ENCODE measurements at regions not wholly inside any gene's neighbourhood (a gene's known extent, or its start where the extent isn't known, plus 50 kb on each side); places are given as distances from the start of the nearest gene placed in this dataset.

DNA sequence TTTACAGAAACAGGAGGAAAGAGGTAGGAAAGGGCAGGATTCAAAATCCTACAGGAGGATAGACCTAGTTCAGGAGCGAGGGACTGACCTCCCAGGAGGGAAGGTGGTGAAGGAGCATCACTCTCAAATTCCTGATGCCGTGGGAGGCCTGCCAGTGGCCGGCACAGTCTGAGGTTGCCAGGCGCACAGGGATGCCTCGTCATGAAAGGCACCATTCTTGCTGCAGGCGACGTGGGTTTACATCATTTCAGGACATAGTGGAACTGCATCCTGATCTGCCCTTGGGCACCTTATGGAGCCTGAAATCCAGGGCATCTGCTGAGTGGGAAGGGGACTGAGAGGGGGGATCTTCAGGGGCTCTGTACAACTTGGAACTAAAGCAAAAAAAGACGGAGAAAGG lies 163.2 kb upstream of the S1PR3 start:
- POLR2A ChIA-PET = no interaction called here
- H3K9me3 ChIP-seq = no peaks in the 10 kb centered on the region
- peaks cover 72 to 84% of the 10 kb centered on the region in 2 donors for H3K27me3 Mint-ChIP-seq
- no peaks in the 10 kb centered on the region for H3K36me3 ChIP-seq (ENCODE audit: control insufficient read depth in 2 of 2, extremely low read depth in 1 of 2, insufficient read depth in 1 of 2, low read length in 1 of 2)
- peaks cover 0 to 8% (median 0%) of the 10 kb centered on the region in 3 donors for H3K4me1 Mint-ChIP-seq
- H3K4me3 ChIP-seq (ENCODE audit: control insufficient read depth in 1 of 2, extremely low read depth in 1 of 2, low read length in 1 of 2) = no peak overlapping the region
- no peak for ATAC-seq (replicated peaks in 1 of 4)
- CTCF ChIA-PET = no interaction called here
- no peaks in the 10 kb centered on the region for H3K4me1 ChIP-seq (ENCODE audit: control insufficient read depth in 1 of 2, extremely low read depth in 1 of 2, insufficient read depth in 2 of 2, low read length in 2 of 2)
- WGBS (ENCODE audit: insufficient coverage) = 70% methylated on average over 8 of the region's 8 CpGs
- H3K27me3 ChIP-seq (replicated peaks in 1 of 2; ENCODE audit: control insufficient read depth in 2 of 2, extremely low read depth in 1 of 2, insufficient read depth in 2 of 2, low read length in 1 of 2) = peaks cover 10 to 61% of the 10 kb centered on the region in 2 experiments
- no peak overlapping the region for H3K4me3 Mint-ChIP-seq
- DNase-seq = no peak
- H3K9me3 Mint-ChIP-seq = peaks cover 0 to 5% (median 0%) of the 10 kb centered on the region in 3 donors
- H3K27ac ChIP-seq (ENCODE audit: low read length) = no peak overlapping the region
- no peak overlapping the region for H3K27ac Mint-ChIP-seq
- no peaks in the 10 kb centered on the region for H3K36me3 Mint-ChIP-seq

DNA sequence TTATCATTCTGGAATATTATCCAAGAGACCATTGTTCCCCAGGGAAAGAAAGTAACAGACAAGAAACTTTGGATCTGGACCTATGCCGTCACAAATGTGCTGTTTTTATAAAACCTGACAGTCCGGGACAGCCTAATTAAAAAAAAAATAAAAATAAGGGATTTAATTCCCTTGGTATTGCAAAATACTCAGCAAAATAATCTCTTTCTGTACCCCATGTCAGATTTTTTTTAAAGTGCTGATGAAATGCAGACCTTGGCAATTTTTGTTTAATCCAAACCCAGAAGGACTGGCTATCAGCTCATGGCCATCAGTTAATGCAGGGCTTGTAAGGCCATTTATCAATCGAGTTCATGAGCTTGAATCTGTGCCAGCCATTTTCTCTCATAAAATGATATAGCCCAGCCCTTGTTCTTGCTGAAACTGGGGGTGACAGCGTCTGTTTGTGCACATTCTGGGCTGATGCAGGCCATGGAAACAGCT lies 162.7 kb upstream of the S1PR3 start:
- DNase-seq (no peak), ATAC-seq (replicated peaks in 1 of 4) (no peak)
- CTCF ChIA-PET = no interaction called here
- H3K27ac Mint-ChIP-seq = no peak overlapping the region
- peaks cover 0 to 5% (median 0%) of the 10 kb centered on the region in 3 donors for H3K9me3 Mint-ChIP-seq
- 100% methylated on average over 1 of the region's 4 CpGs for WGBS (ENCODE audit: insufficient coverage)
- POLR2A ChIA-PET = no interaction called here
- Histone ChIP-seq H3K27ac (ENCODE audit: low read length) (no peak overlapping the region), H3K4me1 (ENCODE audit: control insufficient read depth in 1 of 2, extremely low read depth in 1 of 2, insufficient read depth in 2 of 2, low read length in 2 of 2) (no peaks in the 10 kb centered on the region), H3K9me3 (no peaks in the 10 kb centered on the region), H3K4me3 (ENCODE audit: control insufficient read depth in 1 of 2, extremely low read depth in 1 of 2, low read length in 1 of 2) (no peak overlapping the region), H3K36me3 (ENCODE audit: control insufficient read depth in 2 of 2, extremely low read depth in 1 of 2, insufficient read depth in 1 of 2, low read length in 1 of 2) (no peaks in the 10 kb centered on the region), H3K27me3 (replicated peaks in 1 of 2; ENCODE audit: control insufficient read depth in 2 of 2, extremely low read depth in 1 of 2, insufficient read depth in 2 of 2, low read length in 1 of 2) (peaks cover 10 to 64% of the 10 kb centered on the region in 2 experiments)
- no peak overlapping the region for H3K4me3 Mint-ChIP-seq
- no peaks in the 10 kb centered on the region for H3K36me3 Mint-ChIP-seq
- peaks cover 72 to 84% of the 10 kb centered on the region in 2 donors for H3K27me3 Mint-ChIP-seq
- H3K4me1 Mint-ChIP-seq = peaks cover 0 to 13% (median 2%) of the 10 kb centered on the region in 3 donors

DNA sequence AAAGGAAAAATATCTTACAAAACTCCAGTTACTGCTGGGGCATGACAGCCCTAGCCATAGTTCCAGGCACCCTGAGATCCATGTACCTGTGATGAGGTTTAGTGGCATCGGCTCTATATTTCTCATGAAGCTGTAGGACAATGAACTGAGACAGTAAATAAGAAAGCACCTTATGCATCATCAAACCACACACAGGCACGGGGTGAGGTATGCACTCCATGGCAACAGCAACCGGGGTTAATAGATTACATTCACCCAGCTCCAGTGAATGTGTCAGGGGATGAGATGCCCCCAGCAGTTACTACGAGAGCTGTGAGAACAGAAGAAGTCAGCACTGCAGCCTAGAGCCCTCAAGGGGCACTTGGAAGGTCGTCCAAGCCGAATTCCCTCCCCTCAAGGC lies 162.0 kb upstream of the S1PR3 start:
- Mint-ChIP-seq H3K4me1 (peaks cover 3 to 21% (median 9%) of the 10 kb centered on the region in 3 donors), H3K4me3 (no peak overlapping the region), H3K9me3 (peaks cover 0 to 5% (median 0%) of the 10 kb centered on the region in 3 donors), H3K36me3 (no peaks in the 10 kb centered on the region), H3K27me3 (peaks cover 75 to 84% of the 10 kb centered on the region in 2 donors), H3K27ac (no peak overlapping the region)
- ATAC-seq (replicated peaks in 1 of 4) (no peak), DNase-seq (no peak)
- Histone ChIP-seq H3K36me3 (ENCODE audit: control insufficient read depth in 2 of 2, extremely low read depth in 1 of 2, insufficient read depth in 1 of 2, low read length in 1 of 2) (no peaks in the 10 kb centered on the region), H3K4me3 (ENCODE audit: control insufficient read depth in 1 of 2, extremely low read depth in 1 of 2, low read length in 1 of 2) (no peak overlapping the region), H3K4me1 (ENCODE audit: control insufficient read depth in 1 of 2, extremely low read depth in 1 of 2, insufficient read depth in 2 of 2, low read length in 2 of 2) (peaks cover 0 to 3% of the 10 kb centered on the region in 2 experiments), H3K27ac (ENCODE audit: low read length) (no peak overlapping the region), H3K9me3 (no peaks in the 10 kb centered on the region), H3K27me3 (replicated peaks in 1 of 2; ENCODE audit: control insufficient read depth in 2 of 2, extremely low read depth in 1 of 2, insufficient read depth in 2 of 2, low read length in 1 of 2) (peaks cover 10 to 62% of the 10 kb centered on the region in 2 experiments)
- ChIA-PET POLR2A (no interaction called here), CTCF (no interaction called here)
- 40% methylated on average over 1 of the region's 6 CpGs for WGBS (ENCODE audit: insufficient coverage)

GRCh38 chr9:88831713-88832407 lies 159.4 kb upstream of the S1PR3 start:
- Histone ChIP-seq H3K36me3 (ENCODE audit: control insufficient read depth in 2 of 2, extremely low read depth in 1 of 2, insufficient read depth in 1 of 2, low read length in 1 of 2) (no peaks in the 10 kb centered on the region), H3K4me1 (ENCODE audit: control insufficient read depth in 1 of 2, extremely low read depth in 1 of 2, insufficient read depth in 2 of 2, low read length in 2 of 2) (peaks cover 8 to 22% of the 10 kb centered on the region in 2 experiments), H3K27me3 (replicated peaks in 1 of 2; ENCODE audit: control insufficient read depth in 2 of 2, extremely low read depth in 1 of 2, insufficient read depth in 2 of 2, low read length in 1 of 2) (peaks cover 6 to 55% of the 10 kb centered on the region in 2 experiments), H3K9me3 (no peaks in the 10 kb centered on the region), H3K4me3 (ENCODE audit: control insufficient read depth in 1 of 2, extremely low read depth in 1 of 2, low read length in 1 of 2) (no peak overlapping the region), H3K27ac (ENCODE audit: low read length) (no peak overlapping the region)
- Mint-ChIP-seq H3K9me3 (peaks cover 0 to 5% (median 0%) of the 10 kb centered on the region in 3 donors), H3K36me3 (no peaks in the 10 kb centered on the region), H3K27ac (no peak overlapping the region), H3K27me3 (peaks cover 63 to 71% of the 10 kb centered on the region in 2 donors), H3K4me1 (peaks cover 18 to 42% (median 28%) of the 10 kb centered on the region in 3 donors), H3K4me3 (no peak overlapping the region)
- WGBS (ENCODE audit: insufficient coverage) = 55% methylated on average over 4 of the region's 6 CpGs
- CTCF ChIA-PET = no interaction called here
- DNase-seq (no peak), ATAC-seq (replicated peaks in 1 of 4) (no peak)
- POLR2A ChIA-PET = interaction anchor here in 1 of 2 donors (0.6 kb wide), 1 partner anchor 15 kb away, joined by 4 read pairs; no protein-coding TSS in a partner anchor

GRCh38 chr9:88833946-88834345 lies 157.3 kb upstream of the S1PR3 start:
- Mint-ChIP-seq H3K27me3 (peaks cover 59 to 60% of the 10 kb centered on the region in 2 donors), H3K9me3 (peaks cover 0 to 5% (median 0%) of the 10 kb centered on the region in 3 donors), H3K4me3 (peak overlapping the region in 1 of 3 donors; percentile 38), H3K4me1 (peaks cover 18 to 42% (median 30%) of the 10 kb centered on the region in 3 donors), H3K36me3 (no peaks in the 10 kb centered on the region), H3K27ac (no peak overlapping the region)
- DNase-seq = no peak
- CTCF ChIA-PET = no interaction called here
- no peak overlapping the region for H3K4me3 ChIP-seq (ENCODE audit: control insufficient read depth in 1 of 2, extremely low read depth in 1 of 2, low read length in 1 of 2)
- no peaks in the 10 kb centered on the region for H3K9me3 ChIP-seq
- peaks cover 4 to 40% of the 10 kb centered on the region in 2 experiments for H3K27me3 ChIP-seq (replicated peaks in 1 of 2; ENCODE audit: control insufficient read depth in 2 of 2, extremely low read depth in 1 of 2, insufficient read depth in 2 of 2, low read length in 1 of 2)
- WGBS (ENCODE audit: insufficient coverage) = 83% methylated on average over 1 of the region's 1 CpG
- peaks cover 8 to 22% of the 10 kb centered on the region in 2 experiments for H3K4me1 ChIP-seq (ENCODE audit: control insufficient read depth in 1 of 2, extremely low read depth in 1 of 2, insufficient read depth in 2 of 2, low read length in 2 of 2)
- H3K27ac ChIP-seq (ENCODE audit: low read length) = no peak overlapping the region
- no peaks in the 10 kb centered on the region for H3K36me3 ChIP-seq (ENCODE audit: control insufficient read depth in 2 of 2, extremely low read depth in 1 of 2, insufficient read depth in 1 of 2, low read length in 1 of 2)
- POLR2A ChIA-PET = no interaction called here
- no peak for ATAC-seq (replicated peaks in 1 of 4)

GRCh38 chr9:88835038-88835466 lies 156.2 kb upstream of the S1PR3 start:
- Histone ChIP-seq H3K4me3 (ENCODE audit: control insufficient read depth in 1 of 2, extremely low read depth in 1 of 2, low read length in 1 of 2) (no peak overlapping the region), H3K4me1 (ENCODE audit: control insufficient read depth in 1 of 2, extremely low read depth in 1 of 2, insufficient read depth in 2 of 2, low read length in 2 of 2) (peaks cover 8 to 22% of the 10 kb centered on the region in 2 experiments), H3K27me3 (replicated peaks in 1 of 2; ENCODE audit: control insufficient read depth in 2 of 2, extremely low read depth in 1 of 2, insufficient read depth in 2 of 2, low read length in 1 of 2) (peaks cover 8 to 35% of the 10 kb centered on the region in 2 experiments), H3K9me3 (no peaks in the 10 kb centered on the region), H3K36me3 (ENCODE audit: control insufficient read depth in 2 of 2, extremely low read depth in 1 of 2, insufficient read depth in 1 of 2, low read length in 1 of 2) (no peaks in the 10 kb centered on the region), H3K27ac (ENCODE audit: low read length) (no peak overlapping the region)
- Mint-ChIP-seq H3K36me3 (no peaks in the 10 kb centered on the region), H3K9me3 (peaks cover 0 to 5% (median 0%) of the 10 kb centered on the region in 3 donors), H3K4me1 (peaks cover 18 to 42% (median 30%) of the 10 kb centered on the region in 3 donors), H3K27ac (peak overlapping the region in 1 of 2 donors; percentile 63), H3K27me3 (peaks cover 55 to 60% of the 10 kb centered on the region in 2 donors), H3K4me3 (peak overlapping the region in 2 of 3 donors; percentile 34 to 54)
- WGBS (ENCODE audit: insufficient coverage) = no CpG with 5 or more reads among the region's 1 CpG
- peak in 5 of 35 experiments; percentile 3 to 71 (median 18) for DNase-seq
- ChIA-PET CTCF (no interaction called here), POLR2A (no interaction called here)
- ATAC-seq (replicated peaks in 1 of 4) = peak; percentile 77 to 99 (median 92)

Measured in T-cell (primary cell).